Smooth muscle cell (in vitro differentiated cells): ENCODE measurements at regions not wholly inside any gene's neighbourhood (a gene's known extent, or its start where the extent isn't known, plus 50 kb on each side); places are given as distances from the start of the nearest gene placed in this dataset.

Experiments used
- DNase-seq: peaks from one replicate; lab custom pipeline; 2025; ENCODE audit not compliant: unreplicated experiment; lab: John Stamatoyannopoulos, UW
- H2AFZ ChIP-seq: fragments of 200-600 bp; sonication (generic); 2 replicates; pipeline ENCODE4 v1.6.0; 2016; ENCODE audit warnings: antibody characterized with exemption, low read depth, mild to moderate bottlenecking
- H3F3A ChIP-seq: fragments of 200-600 bp; sonication (generic); 2 replicates; pipeline ENCODE4 v1.6.0; 2017; ENCODE audit warnings: antibody characterized with exemption, low read depth
- H3K27ac ChIP-seq: fragments of 200-600 bp; sonication (generic); 2 replicates; pipeline ENCODE4 v1.5.1; 2016; ENCODE audit warnings: low read depth, mild to moderate bottlenecking
- H3K27me3 ChIP-seq: fragments of 200-600 bp; sonication (generic); 2 replicates; pipeline ENCODE4 v1.6.1; 2016; ENCODE audit warnings: low read depth, mild to moderate bottlenecking
- H3K36me3 ChIP-seq: fragments of 200-600 bp; sonication (generic); 2 replicates; pipeline ENCODE4 v1.5.1; 2016; ENCODE audit warnings: low read depth
- H3K4me1 ChIP-seq: fragments of 200-600 bp; sonication (generic); 2 replicates; pipeline ENCODE4 v1.5.1; 2016; ENCODE audit warnings: low read depth
- H3K4me2 ChIP-seq: fragments of 200-600 bp; sonication (generic); 2 replicates; pipeline ENCODE4 v1.6.0; 2016; ENCODE audit warnings: mild to moderate bottlenecking
- H3K4me3 ChIP-seq: fragments of 200-600 bp; sonication (generic); 2 replicates; pipeline ENCODE4 v1.5.1; 2016; ENCODE audit warnings: mild to moderate bottlenecking
- H3K79me2 ChIP-seq: fragments of 200-600 bp; sonication (generic); 2 replicates; pipeline ENCODE4 v1.6.0; 2016; ENCODE audit warnings: low read depth, mild to moderate bottlenecking
- H3K9ac ChIP-seq: fragments of 200-600 bp; sonication (generic); 2 replicates; pipeline ENCODE4 v1.6.0; 2016; ENCODE audit warnings: low read depth
- H3K9me3 ChIP-seq: fragments of 200-600 bp; sonication (generic); replicated peaks from 2 replicates; pipeline ENCODE4 v1.5.1; 2016; ENCODE audit warnings: low read depth
- H4K20me1 ChIP-seq: fragments of 200-600 bp; sonication (generic); 2 replicates; pipeline ENCODE4 v1.6.0; 2016; ENCODE audit warnings: low read depth
- CTCF ChIP-seq: fragments of 200-600 bp; sonication (generic); IDR thresholded peaks from 2 replicates; pipeline ENCODE4 v1.5.1; 2017; ENCODE audit warnings: borderline replicate concordance, mild to moderate bottlenecking, antibody characterized with exemption; ENCODE audit not compliant: insufficient read depth, poor library complexity, severe bottlenecking
- WGBS: methylation state at CpG from one replicate; pipeline ENCODE4 v1.1.7; 2016; ENCODE audit warnings: low lambda C conversion rate; 5-methylcytosine and 5-hydroxymethylcytosine counted together

GRCh38 chr6:15824811-15825210 is 162.0 kb upstream of the DTNBP1 start:
- Histone ChIP-seq H3K36me3 (no peaks in the 10 kb centered on the region), H3F3A (no peaks in the 10 kb centered on the region), H3K27me3 (no peaks in the 10 kb centered on the region), H3K9me3 (no peaks in the 10 kb centered on the region), H3K27ac (no peak overlapping the region), H3K4me2 (no peak overlapping the region), H2AFZ (no peak overlapping the region), H3K79me2 (no peaks in the 10 kb centered on the region), H3K4me3 (no peak overlapping the region), H3K9ac (no peak overlapping the region), H4K20me1 (no peaks in the 10 kb centered on the region), H3K4me1 (no peaks in the 10 kb centered on the region)
- no peak for DNase-seq
- 71% methylated on average over 5 of the region's 5 CpGs for WGBS
- TF ChIP-seq CTCF: no peak

- H4K20me1 ChIP-seq: no peaks in the 10 kb centered on the region
- no peaks in the 10 kb centered on the region for H3K27me3 ChIP-seq
- H3K9ac ChIP-seq: no peak overlapping the region
- H3K9me3 ChIP-seq: no peaks in the 10 kb centered on the region
- no peaks in the 10 kb centered on the region for H3F3A ChIP-seq
- H3K79me2 ChIP-seq: no peaks in the 10 kb centered on the region
- H3K4me3 ChIP-seq: no peak overlapping the region
- no peak overlapping the region for H2AFZ ChIP-seq
- DNase-seq: no peak
- no peaks in the 10 kb centered on the region for H3K36me3 ChIP-seq
- TF ChIP-seq CTCF: no peak
- no peak overlapping the region for H3K4me2 ChIP-seq
- 90% methylated on average over 2 of the region's 2 CpGs for WGBS
- H3K27ac ChIP-seq: no peak overlapping the region
- no peaks in the 10 kb centered on the region for H3K4me1 ChIP-seq
Observed at GRCh38 chr6:15823838-15824414, 161.1 kb upstream of the DTNBP1 start.

GRCh38 chr6:15822835-15823234 is 160.0 kb upstream of the DTNBP1 start:
- no peaks in the 10 kb centered on the region for H3K79me2 ChIP-seq
- no peaks in the 10 kb centered on the region for H3K27me3 ChIP-seq
- no peak overlapping the region for H3K9ac ChIP-seq
- no peaks in the 10 kb centered on the region for H3K36me3 ChIP-seq
- H4K20me1 ChIP-seq: no peaks in the 10 kb centered on the region
- WGBS: 88% methylated on average over 1 of the region's 1 CpG
- H3K27ac ChIP-seq: no peak overlapping the region
- no peak overlapping the region for H2AFZ ChIP-seq
- no peaks in the 10 kb centered on the region for H3K9me3 ChIP-seq
- DNase-seq: no peak
- TF ChIP-seq CTCF: no peak
- H3F3A ChIP-seq: no peaks in the 10 kb centered on the region
- no peak overlapping the region for H3K4me2 ChIP-seq
- no peaks in the 10 kb centered on the region for H3K4me1 ChIP-seq
- H3K4me3 ChIP-seq: no peak overlapping the region

- no peaks in the 10 kb centered on the region for H3K36me3 ChIP-seq
- no peak overlapping the region for H3K9ac ChIP-seq
- H2AFZ ChIP-seq: no peak overlapping the region
- no peak overlapping the region for H3K4me2 ChIP-seq
- H4K20me1 ChIP-seq: no peaks in the 10 kb centered on the region
- no peak for TF ChIP-seq CTCF
- H3F3A ChIP-seq: no peaks in the 10 kb centered on the region
- no peaks in the 10 kb centered on the region for H3K9me3 ChIP-seq
- no peaks in the 10 kb centered on the region for H3K4me1 ChIP-seq
- H3K79me2 ChIP-seq: no peaks in the 10 kb centered on the region
- no peak overlapping the region for H3K4me3 ChIP-seq
- H3K27me3 ChIP-seq: no peaks in the 10 kb centered on the region
- WGBS: 73% methylated on average over 7 of the region's 7 CpGs
- DNase-seq: no peak
- no peak overlapping the region for H3K27ac ChIP-seq
Observed at GRCh38 chr6:15819841-15820240, 157.0 kb upstream of the DTNBP1 start.
